IMR-90 (cell line): ENCODE measurements at regions not wholly inside any gene's neighbourhood (a gene's known extent, or its start where the extent isn't known, plus 50 kb on each side); places are given as distances from the start of the nearest gene placed in this dataset.

Experiments used
- ATAC-seq: fragments of 200-7000 bp; cut with Tn5 transposase; 2 replicates; pipeline ENCODE4 v1.9.1; 2020; ENCODE audit warnings: low read depth, mild to moderate bottlenecking, moderate library complexity
- BruUV-seq: library from RNA; stranded (reverse); fragments of 400-500 nt; replicated peaks from 2 replicates; lab custom pipeline; 2021; lab: Mats Ljungman, UMichigan
- CTCF ChIA-PET: fragments of 300-600 bp; formaldehyde crosslinking; extraction: SDS; loops from one replicate; lab custom pipeline; 2021; ENCODE audit warnings: antibody characterized with exemption; lab: Yijun Ruan, JAX
- POLR2A ChIA-PET: fragments of 300-600 bp; sonication (Branson Sonifier 250); formaldehyde crosslinking; loops from one replicate; lab custom pipeline; 2022; ENCODE audit warnings: antibody characterized with exemption; ENCODE audit not compliant: unreplicated experiment; lab: Charles Lee
- DNase-seq: peaks from one replicate; pipeline ENCODE4 v3.0.0; 2013
- H2AFZ ChIP-seq: replicated peaks from 2 replicates; pipeline ENCODE3; 2013; ENCODE audit warnings: low read length, mild to moderate bottlenecking; ENCODE audit not compliant: poor library complexity
- H2AK5ac ChIP-seq: 2 replicates; pipeline ENCODE4 v1.6.1; 2013; ENCODE audit warnings: low read depth, low read length, inconsistent platforms
- H2AK9ac ChIP-seq: replicated peaks from 2 replicates; pipeline ENCODE3; 2013; ENCODE audit warnings: mild to moderate bottlenecking, low read depth, low read length, moderate library complexity; ENCODE audit not compliant: poor library complexity
- H2BK120ac ChIP-seq: 2 replicates; pipeline ENCODE4 v1.6.1; 2013; ENCODE audit warnings: low read depth, low read length, inconsistent platforms
- H2BK15ac ChIP-seq: 3 replicates; pipeline ENCODE4 v1.6.1; 2013; ENCODE audit warnings: low read depth, low read length, inconsistent platforms
- H2BK20ac ChIP-seq: 2 replicates; pipeline ENCODE4 v1.6.1; 2013; ENCODE audit warnings: low read depth, mild to moderate bottlenecking, inconsistent platforms, low read length, moderate library complexity
- H2BK5ac ChIP-seq: 2 replicates; pipeline ENCODE4 v1.6.1; 2013; ENCODE audit warnings: mild to moderate bottlenecking, low read depth, low read length, inconsistent platforms; ENCODE audit not compliant: poor library complexity, severe bottlenecking
- H3K14ac ChIP-seq: replicated peaks from 2 replicates; pipeline ENCODE4 v1.6.1; 2013; ENCODE audit warnings: low read depth, low read length, inconsistent platforms
- H3K18ac ChIP-seq: 2 replicates; pipeline ENCODE4 v1.6.1; 2013; ENCODE audit warnings: low read depth, low read length, control low read depth
- H3K23ac ChIP-seq: 2 replicates; pipeline ENCODE4 v1.6.1; 2013; ENCODE audit warnings: low read depth, low read length, inconsistent platforms
- H3K27ac ChIP-seq: 2 replicates; pipeline ENCODE4 v1.5.1; 2013; ENCODE audit warnings: mild to moderate bottlenecking, control low read depth, low read length; ENCODE audit not compliant: insufficient read depth
- H3K27me3 ChIP-seq: 2 replicates; pipeline ENCODE4 v1.6.1; 2013; ENCODE audit warnings: low read length; ENCODE audit not compliant: control insufficient read depth, insufficient read depth
- H3K36me3 ChIP-seq: 2 replicates; pipeline ENCODE4 v1.6.1; 2013; ENCODE audit warnings: low read length, mixed read lengths; ENCODE audit not compliant: control insufficient read depth, insufficient read depth
- H3K4ac ChIP-seq: 2 replicates; pipeline ENCODE4 v1.6.1; 2013; ENCODE audit warnings: low read depth, low read length, inconsistent platforms
- H3K4me1 ChIP-seq: 2 replicates; pipeline ENCODE4 v1.6.1; 2013; ENCODE audit warnings: low read length, mixed read lengths; ENCODE audit not compliant: control insufficient read depth, insufficient read depth
- H3K4me2 ChIP-seq: 2 replicates; pipeline ENCODE4 v1.6.1; 2013; ENCODE audit warnings: low read depth, mild to moderate bottlenecking, control low read depth, low read length, moderate library complexity
- H3K4me3 ChIP-seq: 2 replicates; pipeline ENCODE4 v1.5.1; 2013; ENCODE audit warnings: low read depth, mild to moderate bottlenecking, control low read depth, low read length, moderate library complexity; ENCODE audit not compliant: insufficient read depth
- H3K56ac ChIP-seq: 2 replicates; pipeline ENCODE4 v1.6.1; 2013; ENCODE audit warnings: low read length, inconsistent platforms; ENCODE audit not compliant: insufficient read depth; ENCODE audit errors: extremely low read depth
- H3K79me1 ChIP-seq, 2 experiments: 2 replicates each; pipeline ENCODE4 v1.6.1; 2013; ENCODE audit warnings: low read length in 2 of 2, inconsistent platforms in 1 of 2, low read depth in 1 of 2
- H3K9ac ChIP-seq: 2 replicates; pipeline ENCODE4 v1.6.1; 2013; ENCODE audit warnings: low read depth, low read length, control low read depth
- H3K9me1 ChIP-seq: 2 replicates; pipeline ENCODE4 v1.6.1; 2013; ENCODE audit warnings: low read length, inconsistent platforms; ENCODE audit not compliant: insufficient read depth
- H3K9me3 ChIP-seq: 2 replicates; pipeline ENCODE4 v1.6.1; 2013; ENCODE audit warnings: low read length; ENCODE audit not compliant: control insufficient read depth, insufficient read depth
- H4K20me1 ChIP-seq: 2 replicates; pipeline ENCODE4 v1.6.1; 2013; ENCODE audit warnings: low read length, inconsistent platforms; ENCODE audit not compliant: insufficient read depth
- H4K5ac ChIP-seq: 2 replicates; pipeline ENCODE4 v1.6.1; 2013; ENCODE audit warnings: mild to moderate bottlenecking, low read depth, low read length, control low read depth
- H4K8ac ChIP-seq, 2 experiments: 2 replicates each; pipeline ENCODE4 v1.6.1; 2013; ENCODE audit warnings: low read depth in 2 of 2, low read length in 2 of 2, control low read depth in 1 of 2, inconsistent platforms in 1 of 2
- H4K91ac ChIP-seq: 2 replicates; pipeline ENCODE4 v1.6.1; 2013; ENCODE audit warnings: low read depth, low read length, inconsistent platforms; ENCODE audit not compliant: insufficient read depth
- CEBPB ChIP-seq: IDR thresholded peaks from 2 replicates; pipeline ENCODE4 v1.6.1; 2012; ENCODE audit warnings: low read depth, low read length, improper control_type of control experiment
- MAFK ChIP-seq: IDR thresholded peaks from 2 replicates; pipeline ENCODE4 v1.6.1; 2012; ENCODE audit warnings: low read depth, low read length, improper control_type of control experiment
- RFX5 ChIP-seq: IDR thresholded peaks from 2 replicates; pipeline ENCODE4 v1.8.0; 2012; ENCODE audit warnings: low read depth, mild to moderate bottlenecking, low read length, moderate library complexity
- WGBS, 2 experiments: methylation state at CpG; one replicate each; pipeline versions ENCODE4 v1.1.5 to v1.1.7; 2013; ENCODE audit warnings: missing lambda C conversion rate in 2 of 2; ENCODE audit not compliant: insufficient read length in 1 of 2; ENCODE audit errors: extremely low coverage in 2 of 2; 5-methylcytosine and 5-hydroxymethylcytosine counted together
- dilution Hi-C: fragments of 300-500 bp; cut with HindIII; formaldehyde crosslinking; loops from one replicate; pipeline ENCODE4 v1.14.3; 2018; ENCODE audit warnings: low sequenced_read_pairs; ENCODE audit not compliant: unreplicated experiment
- in situ Hi-C: fragments of 300-500 bp; cut with MboI; formaldehyde crosslinking; loops from 3 replicates; pipeline ENCODE4 v1.14.3; 2019; ENCODE audit warnings: low sequenced_read_pairs, inconsistent platforms, mixed read lengths
- intact Hi-C: fragments of 100-400 bp; cut with micrococcal nuclease; formaldehyde crosslinking; loops from 2 replicates; pipeline ENCODE4 v1.10.0; 2022
- TF ChIP-seq, protein P1 (sequence below): conservative IDR thresholded peaks from 2 replicates; pipeline ENCODE4 v1.5.1; 2012; ENCODE audit warnings: mild to moderate bottlenecking, low read depth, low read length, improper control_type of control experiment

DNA sequence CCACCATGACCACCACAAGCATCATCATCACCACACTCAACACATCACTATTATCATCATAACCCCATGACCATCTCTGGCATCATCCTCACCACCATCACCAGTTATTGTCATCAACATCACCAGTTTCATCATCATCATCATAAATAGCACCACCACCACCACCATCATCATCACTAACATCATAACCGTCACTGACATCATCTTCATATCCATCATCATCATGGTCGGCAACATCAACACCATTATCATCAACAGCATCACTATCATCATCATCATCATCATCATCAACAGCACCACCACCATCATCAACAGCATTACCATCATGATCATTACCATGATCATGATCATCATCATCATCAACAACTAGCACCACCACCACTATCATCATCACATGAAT lies 67.2 kb downstream of the MBD3L1 start:
- Histone ChIP-seq H4K20me1 (no peaks in the 10 kb centered on the region), H3K27ac (no peak overlapping the region), H3K9me1 (no peaks in the 10 kb centered on the region), H3K36me3 (no peaks in the 10 kb centered on the region), H2BK20ac (no peak overlapping the region), H2BK15ac (no peak overlapping the region), H3K27me3 (no peaks in the 10 kb centered on the region), H3K4me2 (no peak overlapping the region), H3K9me3 (peaks cover 37% of the 10 kb centered on the region), H3K23ac (no peak overlapping the region), H3K9ac (no peak overlapping the region), H3K4me1 (no peaks in the 10 kb centered on the region), H3K4ac (no peak overlapping the region), H2AK5ac (no peak overlapping the region), H4K5ac (no peak overlapping the region), H3K4me3 (no peak overlapping the region), H3K56ac (no peak overlapping the region), H2BK120ac (no peak overlapping the region), H3K18ac (no peak overlapping the region), H3K79me1 (no peaks in the 10 kb centered on the region), H4K8ac (no peak overlapping the region), H3K14ac (no peak overlapping the region), H2AK9ac (no peak overlapping the region), H2AFZ (no peak overlapping the region), H2BK5ac (no peak overlapping the region), H4K91ac (no peak overlapping the region)
- intact Hi-C loops = no loop called here
- TF ChIP-seq, protein P1, sequence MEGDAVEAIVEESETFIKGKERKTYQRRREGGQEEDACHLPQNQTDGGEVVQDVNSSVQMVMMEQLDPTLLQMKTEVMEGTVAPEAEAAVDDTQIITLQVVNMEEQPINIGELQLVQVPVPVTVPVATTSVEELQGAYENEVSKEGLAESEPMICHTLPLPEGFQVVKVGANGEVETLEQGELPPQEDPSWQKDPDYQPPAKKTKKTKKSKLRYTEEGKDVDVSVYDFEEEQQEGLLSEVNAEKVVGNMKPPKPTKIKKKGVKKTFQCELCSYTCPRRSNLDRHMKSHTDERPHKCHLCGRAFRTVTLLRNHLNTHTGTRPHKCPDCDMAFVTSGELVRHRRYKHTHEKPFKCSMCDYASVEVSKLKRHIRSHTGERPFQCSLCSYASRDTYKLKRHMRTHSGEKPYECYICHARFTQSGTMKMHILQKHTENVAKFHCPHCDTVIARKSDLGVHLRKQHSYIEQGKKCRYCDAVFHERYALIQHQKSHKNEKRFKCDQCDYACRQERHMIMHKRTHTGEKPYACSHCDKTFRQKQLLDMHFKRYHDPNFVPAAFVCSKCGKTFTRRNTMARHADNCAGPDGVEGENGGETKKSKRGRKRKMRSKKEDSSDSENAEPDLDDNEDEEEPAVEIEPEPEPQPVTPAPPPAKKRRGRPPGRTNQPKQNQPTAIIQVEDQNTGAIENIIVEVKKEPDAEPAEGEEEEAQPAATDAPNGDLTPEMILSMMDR = no peak
- TF ChIP-seq CEBPB (no peak), MAFK (no peak), RFX5 (no peak)
- dilution Hi-C loops = no loop called here
- ATAC-seq = no peak
- 76% methylated on average over 2 of the region's 2 CpGs; no CpG with 5 or more reads in 1 of the 2 experiments for WGBS, 2 experiments
- no peak for DNase-seq
- CTCF ChIA-PET = no interaction called here
- BruUV-seq = no TSS peak
- in situ Hi-C loops = no loop called here
- POLR2A ChIA-PET = no interaction called here
